IMR-90 (cell line): ENCODE measurements at regions not wholly inside any gene's neighbourhood (a gene's known extent, or its start where the extent isn't known, plus 50 kb on each side); places are given as distances from the start of the nearest gene placed in this dataset.

Source experiments
- CEBPB ChIP-seq: IDR thresholded peaks from 2 replicates; pipeline ENCODE4 v1.6.1; 2012; ENCODE audit warnings: low read depth, low read length, improper control_type of control experiment
- CTCF ChIP-seq: conservative IDR thresholded peaks from 2 replicates; pipeline ENCODE4 v1.5.1; 2012; ENCODE audit warnings: mild to moderate bottlenecking, low read depth, low read length, improper control_type of control experiment
- ELK1 ChIP-seq: fragments of 150-350 bp; IDR thresholded peaks from 2 replicates; pipeline ENCODE4 v1.6.1; 2016; ENCODE audit warnings: low read depth, mild to moderate bottlenecking, low read length, moderate library complexity, borderline replicate concordance
- RAD21 ChIP-seq: IDR thresholded peaks from 2 replicates; pipeline ENCODE4 v1.6.1; 2012; ENCODE audit warnings: low read length, improper control_type of control experiment
- RCOR1 ChIP-seq: IDR thresholded peaks from 2 replicates; pipeline ENCODE4 v1.6.1; 2012; ENCODE audit warnings: mild to moderate bottlenecking, low read length, improper control_type of control experiment; ENCODE audit not compliant: insufficient replicate concordance
- RFX5 ChIP-seq: IDR thresholded peaks from 2 replicates; pipeline ENCODE4 v1.8.0; 2012; ENCODE audit warnings: low read depth, mild to moderate bottlenecking, low read length, moderate library complexity

GRCh38 chr1:78275906-78276685 lies 214.7 kb upstream of the PTGFR start:
- TF ChIP-seq CTCF (0 out of 2 replicates have a peak, but pooled peaks have one; percentile 5), RFX5 (no peak), RAD21 (no peak), CEBPB (no peak), ELK1 (no peak), RCOR1 (no peak)
